GM19467 (cell line): ENCODE measurements at regions not wholly inside any gene's neighbourhood (a gene's known extent, or its start where the extent isn't known, plus 50 kb on each side); places are given as distances from the start of the nearest gene placed in this dataset.

Experiments
- ATAC-seq: cut with Tn5 transposase; IDR thresholded peaks from one replicate; pipeline ENCODE4 v1.9.1; 2021; ENCODE audit warnings: mild to moderate bottlenecking, moderate library complexity; ENCODE audit not compliant: unreplicated experiment

DNA sequence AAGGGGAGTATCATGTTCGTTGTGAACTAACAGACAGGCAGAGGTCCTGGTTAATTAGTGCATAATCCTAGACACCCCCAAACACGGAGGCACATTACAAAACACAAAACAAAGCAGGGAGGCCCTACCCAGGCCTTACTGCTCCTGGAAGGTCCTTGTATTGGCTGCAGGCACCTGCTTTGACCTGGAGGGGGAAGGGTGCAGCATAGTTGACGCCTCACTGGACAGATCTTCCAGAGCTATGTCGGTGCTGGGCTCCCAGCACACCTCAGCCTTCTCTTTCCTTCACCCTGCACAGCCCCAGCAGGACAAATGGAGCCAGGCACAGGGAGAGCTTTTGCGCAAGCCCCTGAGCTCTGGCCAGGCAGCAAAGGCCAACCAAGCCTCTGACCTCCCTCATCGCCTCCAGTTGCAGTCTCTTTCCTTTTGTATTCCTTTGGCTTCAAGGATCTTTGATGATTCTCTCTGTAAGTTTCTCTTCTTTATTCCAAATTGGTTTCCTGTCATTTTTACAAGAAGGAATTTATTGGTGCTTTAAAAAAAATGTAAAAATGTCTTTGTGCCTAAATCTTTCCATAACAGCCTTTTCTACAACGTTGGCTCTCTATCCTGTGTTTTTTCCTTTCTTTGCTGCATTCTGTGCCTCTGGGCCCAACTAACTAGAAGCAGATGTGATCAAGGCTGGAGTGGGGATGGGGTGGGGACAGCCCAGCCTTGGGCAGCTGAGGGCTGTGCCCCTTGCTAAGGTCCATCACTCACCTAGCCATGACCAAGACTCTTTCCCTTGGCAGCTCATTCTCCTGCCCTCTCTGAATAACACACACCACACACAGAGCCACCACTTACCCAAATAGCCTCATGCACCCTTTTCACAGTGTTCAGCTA lies 317.1 kb upstream of the NPVF start:
- ATAC-seq, result no peak

DNA sequence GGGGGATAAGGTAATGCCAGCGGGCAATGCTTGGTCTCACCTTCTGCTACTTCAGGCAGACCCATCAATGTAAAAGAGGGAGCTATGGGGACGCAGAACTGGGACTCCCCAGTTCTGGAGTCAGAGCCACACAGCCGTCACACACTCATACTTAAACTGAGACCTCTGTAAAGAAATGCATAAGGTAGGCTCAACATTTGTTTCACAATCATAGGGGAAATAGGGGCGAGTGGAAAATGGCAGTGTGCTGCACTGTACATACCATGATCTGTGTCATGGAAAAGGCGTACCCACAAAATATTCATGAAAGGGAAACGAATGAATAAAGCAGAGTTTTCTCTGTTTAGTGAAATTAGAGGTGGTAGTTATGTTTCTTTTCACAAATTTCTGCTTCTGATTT lies 318.0 kb upstream of the NPVF start:
- no peak for ATAC-seq

DNA sequence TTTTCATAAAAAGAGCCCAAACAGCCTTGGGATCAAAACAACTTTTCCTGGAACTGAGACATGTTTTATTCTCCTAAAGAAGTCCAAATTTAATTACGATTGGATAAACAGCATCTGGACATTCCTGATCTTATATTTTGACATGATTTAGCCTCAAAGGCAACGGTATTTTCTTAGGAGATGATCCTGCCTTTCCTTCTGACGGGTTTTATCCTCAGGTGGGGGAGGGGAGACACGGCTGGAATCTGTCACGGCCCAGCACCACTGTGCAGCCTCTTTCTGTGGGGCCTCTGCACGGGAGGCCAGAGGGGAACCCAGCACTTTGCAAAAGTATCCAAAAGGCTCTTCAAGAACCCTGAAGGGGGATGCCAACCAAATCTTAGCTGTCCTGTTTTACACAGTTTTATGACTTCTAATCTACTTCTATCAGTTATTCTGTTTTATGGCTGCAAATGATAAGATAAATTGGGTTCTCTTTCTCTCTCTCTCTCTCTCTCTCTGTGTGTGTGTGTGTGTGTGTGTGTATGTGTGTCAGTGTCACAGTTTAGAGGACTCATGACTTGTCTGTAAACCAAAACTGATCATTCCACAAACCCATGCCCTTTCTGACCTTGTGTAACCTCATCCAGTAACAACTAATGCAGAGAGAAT lies 321.1 kb upstream of the NPVF start:
- no peak for ATAC-seq

DNA sequence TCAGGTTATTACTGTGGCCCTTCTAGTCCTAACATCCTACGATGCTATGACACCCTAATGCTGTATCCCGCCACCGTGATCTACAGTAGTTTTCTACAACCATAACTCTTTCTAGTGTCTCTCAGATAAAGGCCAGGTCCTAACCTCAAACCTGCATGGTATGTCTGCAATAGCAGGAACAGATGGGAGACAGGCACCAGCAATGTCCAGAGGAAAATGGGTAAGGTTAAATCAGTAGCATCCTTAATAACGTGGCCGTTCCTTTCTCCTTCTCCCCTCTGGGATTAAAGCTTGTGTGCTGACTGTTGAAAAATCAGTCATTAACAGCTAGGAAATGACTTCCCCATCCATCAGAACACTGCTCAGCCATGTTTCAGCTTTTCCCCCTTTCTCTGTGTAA lies 321.9 kb upstream of the NPVF start:
- ATAC-seq, result no peak

DNA sequence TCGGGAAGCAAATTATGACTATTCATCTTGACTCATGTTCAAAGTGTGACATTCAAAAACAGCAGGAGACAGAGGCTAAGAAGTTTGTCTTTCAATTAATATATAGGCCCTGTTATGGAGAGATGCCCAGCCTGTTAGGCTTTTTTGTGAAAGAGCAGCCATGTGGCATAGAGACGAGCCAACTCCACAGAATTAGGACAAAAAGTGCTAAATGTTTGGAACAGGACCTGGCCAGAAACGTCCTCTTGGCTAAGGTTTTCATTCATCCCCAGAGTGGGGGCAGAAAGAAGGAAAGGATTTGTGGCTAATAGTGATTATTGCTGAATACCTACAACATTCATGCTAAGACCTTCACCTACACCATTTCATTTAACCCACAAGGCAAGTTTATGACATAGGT lies 324.7 kb upstream of the NPVF start:
- no peak for ATAC-seq

DNA sequence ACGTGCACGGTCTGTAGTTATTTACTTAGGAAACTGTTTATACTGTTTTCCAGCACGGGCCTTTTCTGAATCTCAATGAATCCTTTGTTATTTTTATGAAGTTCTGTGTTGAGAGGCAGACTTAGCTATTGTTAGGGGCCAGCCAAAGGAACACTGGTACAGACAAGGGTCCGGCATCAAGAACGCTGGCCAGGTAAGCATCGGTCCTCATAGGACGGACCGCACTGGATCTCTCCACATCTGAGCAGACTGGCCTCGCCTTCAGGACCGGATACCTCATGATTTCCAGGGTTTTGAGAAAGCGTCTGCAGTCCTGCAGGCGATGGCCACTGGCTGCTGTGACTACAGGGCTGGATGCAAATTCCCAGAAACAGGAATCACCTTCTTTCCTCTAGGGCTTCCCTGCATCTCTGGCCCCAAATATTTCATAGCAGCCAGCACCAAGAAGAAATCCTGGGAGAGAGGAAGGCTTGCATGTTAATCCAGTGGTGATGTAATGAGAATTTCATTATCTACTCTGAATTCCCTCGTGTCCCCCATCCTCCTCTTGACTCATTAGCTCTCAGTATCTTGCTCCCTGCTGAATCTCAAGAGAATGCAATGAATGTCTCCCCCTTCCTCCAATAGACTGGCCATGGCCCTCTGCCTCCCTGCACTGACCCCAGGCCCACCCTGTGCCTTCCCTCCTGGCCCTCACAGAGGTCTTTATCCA lies 325.4 kb upstream of the NPVF start:
- no peak for ATAC-seq

DNA sequence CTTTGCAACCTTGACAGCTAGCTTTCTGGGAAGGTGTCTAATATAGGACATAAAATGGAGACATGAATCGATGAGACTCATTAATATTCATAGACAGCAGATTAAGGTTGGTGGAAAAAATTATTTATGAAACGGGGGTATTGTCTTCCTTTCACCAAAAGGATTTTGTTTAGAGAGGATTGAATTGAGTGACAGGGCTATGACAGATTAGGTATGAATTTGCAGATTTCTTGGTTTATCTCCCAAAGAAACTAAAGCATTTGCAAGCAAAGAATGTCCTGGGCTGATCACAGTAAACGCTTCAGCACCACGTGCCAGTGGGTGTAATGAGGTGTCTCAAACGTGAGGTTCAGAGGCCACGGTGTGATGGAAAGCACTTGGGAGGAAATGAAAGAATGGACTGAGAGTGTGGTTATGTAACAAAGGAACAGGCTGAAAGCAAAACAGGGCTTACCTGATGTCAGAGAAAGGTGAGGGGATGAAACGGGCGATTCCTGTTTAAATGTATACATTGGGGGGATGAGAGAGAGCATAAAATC lies 329.2 kb upstream of the NPVF start:
- ATAC-seq, result no peak

DNA sequence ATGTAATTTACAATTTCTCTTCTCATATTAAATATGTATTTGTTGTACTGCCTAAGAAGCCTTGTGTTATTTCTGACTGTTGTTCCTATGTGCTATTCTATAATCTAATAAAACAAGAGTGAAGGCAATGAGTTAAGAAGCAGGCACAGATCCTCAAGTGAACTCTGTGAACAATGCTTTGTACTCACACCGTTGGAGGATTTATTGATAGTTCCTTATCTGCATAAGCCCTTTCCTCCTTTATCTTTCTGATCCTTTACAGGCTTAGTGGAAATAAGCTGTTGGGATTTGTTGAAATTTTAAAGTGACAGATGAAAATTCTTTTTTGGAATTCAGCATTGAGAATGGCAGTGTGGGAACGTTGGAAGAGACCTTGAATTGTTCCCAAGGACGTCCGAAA lies 329.6 kb upstream of the NPVF start:
- no peak for ATAC-seq

DNA sequence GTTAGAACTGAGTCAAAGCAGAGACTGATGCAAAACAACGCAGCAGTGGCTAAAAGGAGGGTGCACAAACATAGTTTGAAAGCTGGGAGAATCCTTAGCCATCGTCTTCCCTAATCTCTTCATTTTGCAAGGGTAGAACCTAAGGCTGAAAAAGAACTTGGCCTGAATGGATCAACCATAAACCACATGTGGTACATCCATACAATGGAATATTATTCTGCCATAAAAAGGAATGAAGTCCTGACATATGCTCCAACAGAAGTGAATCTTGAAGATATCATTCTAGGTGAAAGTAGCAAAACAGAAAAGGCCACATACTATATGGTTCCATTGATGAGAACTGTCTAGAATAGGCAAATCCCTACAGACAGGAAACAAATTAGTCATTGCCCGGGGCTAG lies 330.3 kb upstream of the NPVF start:
- ATAC-seq, result no peak

DNA sequence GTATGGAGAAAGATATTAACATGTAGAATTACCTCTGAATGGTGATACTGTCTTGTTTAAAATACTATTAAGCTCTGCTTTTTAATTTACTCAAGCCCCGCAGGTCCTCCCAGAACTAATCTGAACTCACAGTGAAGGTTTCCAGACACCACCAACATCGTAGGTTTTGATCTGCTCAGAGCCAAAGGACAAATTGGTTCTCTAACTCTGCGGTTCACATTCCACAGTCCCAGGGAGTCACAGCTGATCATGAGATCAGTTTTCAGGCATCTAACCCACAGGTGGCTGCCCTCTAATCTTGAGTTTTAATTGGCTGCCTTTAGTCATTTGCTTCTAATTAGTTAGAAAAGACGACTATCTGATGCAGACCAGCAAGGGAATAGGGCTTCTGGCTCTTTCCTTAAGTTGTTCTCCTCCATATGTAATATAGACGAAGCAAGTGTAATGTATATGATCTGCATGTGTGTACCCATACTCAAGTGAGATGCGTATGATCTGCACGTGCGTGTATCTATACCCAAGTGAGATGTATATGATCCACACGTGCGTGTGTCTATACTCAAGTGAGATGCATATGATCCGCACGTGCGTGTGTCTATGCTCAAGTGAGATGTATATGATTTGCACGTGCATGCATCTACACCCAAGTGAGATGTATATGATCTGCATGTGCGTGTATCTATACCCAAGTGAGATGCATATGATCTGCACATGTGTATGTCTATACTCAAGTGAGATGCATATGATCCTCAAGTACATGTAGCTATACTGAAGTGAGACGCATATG lies 331.5 kb upstream of the NPVF start:
- no peak for ATAC-seq

DNA sequence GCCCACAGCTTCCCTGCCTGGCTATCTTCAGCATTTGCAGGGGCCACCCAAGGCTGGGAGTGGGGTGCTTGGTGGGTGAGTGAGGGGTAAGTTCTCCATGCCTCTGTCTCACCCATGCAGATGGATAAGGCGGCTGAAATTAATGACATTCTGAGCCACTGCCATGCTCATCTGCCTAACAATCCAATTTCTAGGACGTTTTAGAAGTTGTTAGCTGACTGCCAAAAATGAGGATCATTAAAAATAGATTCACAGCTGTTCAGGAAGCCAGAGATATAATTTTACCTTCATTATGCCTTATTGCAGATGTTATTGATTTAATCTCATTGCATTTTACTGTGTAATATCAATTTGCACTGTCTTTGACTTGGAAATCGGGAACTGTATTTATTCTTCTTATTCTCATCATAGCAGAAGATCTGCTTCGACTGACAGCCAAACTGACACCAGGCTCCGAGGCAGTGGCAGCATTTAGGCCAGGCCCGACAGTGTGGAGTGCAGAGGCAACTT lies 334.4 kb upstream of the NPVF start:
- no peak for ATAC-seq

DNA sequence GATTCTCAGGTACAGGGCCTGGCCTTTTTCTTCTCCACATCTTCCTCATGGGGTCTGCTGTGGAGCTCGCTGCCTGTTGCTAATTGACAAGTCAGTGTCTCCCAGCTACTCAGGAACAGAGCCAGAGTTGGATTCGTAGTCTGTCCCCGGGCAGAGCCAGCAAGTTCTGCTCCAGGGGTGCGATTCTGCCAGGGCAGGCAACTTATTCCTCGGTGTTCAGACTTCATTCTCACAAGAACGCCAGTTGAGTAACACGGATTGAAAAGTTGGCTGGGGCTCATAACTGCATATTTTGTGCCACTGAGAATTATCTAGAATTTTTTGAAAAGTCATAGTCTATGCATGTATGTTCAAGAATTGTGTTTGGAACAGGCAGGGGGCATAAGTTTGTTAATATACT lies 336.7 kb upstream of the NPVF start:
- no peak for ATAC-seq

DNA sequence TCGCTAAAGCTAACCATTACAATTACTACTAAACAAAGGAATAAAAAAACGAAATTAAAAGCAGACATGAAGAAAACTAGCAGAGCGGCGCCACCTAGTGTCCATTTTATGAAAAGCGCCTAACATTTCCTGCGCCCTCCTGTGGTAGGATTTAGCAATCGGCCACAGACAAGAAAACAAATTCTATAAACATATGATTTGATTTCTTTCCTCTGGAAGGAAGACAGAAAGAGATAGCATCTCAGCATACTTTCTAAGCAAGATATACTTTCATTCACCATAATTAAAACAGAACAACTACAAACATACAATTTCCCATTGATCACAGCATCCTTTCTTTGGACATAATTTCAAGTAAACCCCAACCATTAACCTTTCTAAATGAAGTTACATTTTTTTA lies 337.7 kb upstream of the NPVF start:
- ATAC-seq, result no peak

DNA sequence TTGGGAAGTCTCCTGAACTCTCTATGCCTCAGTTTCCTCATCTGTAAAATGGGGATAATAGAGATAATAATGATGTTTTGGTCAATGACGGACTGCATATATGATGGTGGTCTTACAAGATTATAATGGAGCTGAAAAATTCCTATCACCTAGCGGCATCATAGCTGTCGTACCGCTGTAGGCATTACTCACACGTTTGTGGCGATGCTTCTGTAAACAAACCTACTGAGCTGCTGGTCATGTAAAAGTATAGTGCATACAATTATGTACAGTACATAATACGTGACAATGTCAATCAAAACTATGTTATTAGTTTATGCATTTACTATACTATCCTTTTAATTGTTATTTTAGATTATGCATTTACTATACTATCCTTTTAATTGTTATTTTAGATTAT lies 339.1 kb upstream of the NPVF start:
- no peak for ATAC-seq

DNA sequence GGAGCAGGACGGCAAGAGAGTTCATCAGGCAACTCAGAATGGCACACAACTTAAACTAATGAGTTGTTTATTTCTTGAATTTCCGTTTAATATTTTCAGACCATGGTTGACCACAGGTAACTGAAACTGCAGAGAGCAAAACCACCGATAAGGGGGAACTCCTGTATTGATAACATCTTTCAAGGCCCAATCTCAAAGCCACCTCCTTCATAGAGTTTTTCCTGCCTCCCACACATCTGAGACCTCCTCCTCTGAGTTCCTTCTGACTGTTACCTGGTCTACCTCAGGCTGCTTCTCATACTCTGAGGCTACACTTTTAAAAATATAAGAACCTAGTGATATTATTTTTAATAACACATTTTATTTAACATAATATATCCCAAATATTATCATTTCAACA lies 341.5 kb upstream of the NPVF start:
- no peak for ATAC-seq

DNA sequence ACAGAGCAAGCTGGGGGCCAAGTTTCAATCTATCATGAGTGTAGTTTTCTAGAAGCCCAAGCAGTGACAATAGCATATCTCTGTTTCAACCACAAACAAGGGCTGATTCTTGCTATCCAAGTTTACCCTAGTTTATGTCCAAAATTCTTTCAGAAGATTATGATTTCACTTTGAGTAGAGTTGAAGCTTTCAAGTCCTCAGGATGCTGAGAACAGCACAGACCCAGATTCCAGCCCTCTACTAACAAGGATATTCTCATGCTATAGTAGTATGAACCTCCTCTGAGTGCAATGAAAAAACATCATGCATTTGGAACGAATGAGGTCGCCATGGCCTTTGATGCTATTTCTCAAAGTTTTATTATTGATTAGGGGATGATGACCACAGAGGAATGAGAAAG lies 344.1 kb upstream of the NPVF start:
- no peak for ATAC-seq

DNA sequence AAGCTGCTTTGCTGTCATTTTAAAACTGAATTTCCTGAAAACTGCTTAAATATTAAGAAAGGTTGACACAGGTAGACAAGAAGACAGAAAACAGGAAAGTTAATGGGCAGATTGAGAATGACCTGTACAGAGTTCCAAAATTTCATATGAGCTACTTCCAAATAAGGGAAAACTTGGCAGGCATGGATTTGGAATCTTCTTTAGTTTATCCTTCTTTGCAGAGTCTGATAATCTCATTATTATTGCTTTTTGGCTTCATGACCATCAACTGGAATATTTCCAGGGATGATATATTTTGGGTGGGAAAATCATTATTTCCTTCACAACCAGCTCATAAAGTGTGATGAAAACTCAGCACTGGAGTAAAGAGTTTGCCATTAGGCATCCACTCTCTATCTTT lies 346.5 kb upstream of the NPVF start:
- no peak for ATAC-seq

DNA sequence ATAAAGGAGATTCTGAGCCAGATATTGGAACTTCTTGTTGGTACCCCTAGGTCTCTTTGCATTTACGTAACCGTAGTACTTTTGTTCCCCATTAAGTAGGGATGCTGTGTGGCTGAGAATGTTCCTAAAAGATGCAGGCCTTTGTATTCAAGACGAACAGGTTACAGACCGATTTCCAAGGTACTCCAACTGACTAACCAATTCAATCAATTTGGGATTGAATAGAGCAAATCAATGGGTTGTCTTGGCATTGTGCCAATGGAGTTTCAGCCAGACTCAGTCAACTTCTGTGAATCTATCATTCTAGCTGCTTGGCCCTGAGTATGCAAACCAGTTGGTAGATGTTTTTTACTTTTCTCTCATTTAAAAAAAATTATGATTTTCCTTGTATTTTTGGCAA lies 347.3 kb upstream of the NPVF start:
- ATAC-seq, result no peak

DNA sequence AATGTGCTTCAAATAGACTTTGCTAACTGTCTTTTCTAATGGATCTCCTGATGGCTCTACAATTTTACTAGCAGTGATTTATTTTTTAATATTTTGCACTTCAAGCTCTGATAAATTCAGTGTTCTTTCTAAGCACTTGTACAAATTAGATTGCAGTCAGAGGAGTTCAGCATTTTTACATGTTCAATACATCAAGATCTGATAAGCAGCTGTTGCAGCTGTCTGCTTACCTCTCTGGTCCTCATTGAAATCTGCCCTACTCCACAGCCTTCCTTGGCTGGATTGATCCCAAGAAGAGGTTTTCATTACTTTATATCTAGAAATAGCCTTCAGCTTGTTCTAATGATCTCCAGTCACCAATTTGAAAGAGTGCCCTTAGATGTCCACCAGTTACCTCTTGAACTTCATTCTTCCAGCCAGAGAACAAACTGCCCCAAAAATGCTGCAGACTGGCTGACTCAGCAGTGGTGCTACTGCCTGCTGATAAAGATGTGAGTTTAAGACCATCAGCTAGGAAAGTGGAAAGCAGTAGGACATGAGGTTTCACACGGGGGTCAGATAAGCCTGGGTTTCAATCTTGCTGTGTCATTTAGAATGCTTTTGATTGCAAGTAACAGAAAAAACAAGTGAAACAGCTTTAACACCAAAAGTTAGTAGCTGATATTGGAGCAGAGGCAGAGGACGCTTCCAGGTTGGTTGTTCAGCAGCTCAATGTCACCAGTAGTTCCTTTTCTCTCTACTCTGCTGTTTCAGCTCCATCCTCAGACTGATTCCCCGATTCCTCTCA lies 350.9 kb upstream of the NPVF start:
- ATAC-seq, result no peak

DNA sequence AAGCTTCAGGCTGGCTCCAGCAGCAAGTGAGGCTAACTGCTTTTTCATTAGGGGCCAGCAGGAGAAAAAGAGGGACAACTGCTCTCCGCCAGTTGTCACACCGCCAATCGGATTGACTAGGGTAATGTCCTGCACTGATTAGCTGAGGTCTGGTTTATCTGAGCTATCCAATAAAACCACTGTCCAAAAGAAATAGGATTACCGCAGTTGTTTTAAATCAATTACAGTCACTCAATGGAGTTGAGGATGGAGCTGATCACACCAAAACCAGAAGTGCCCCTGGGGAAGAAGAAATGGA lies 351.4 kb upstream of the NPVF start:
- no peak for ATAC-seq
